Heart right ventricle (tissue), 16 donors: ENCODE measurements at regions not wholly inside any gene's neighbourhood (a gene's known extent, or its start where the extent isn't known, plus 50 kb on each side); places are given as distances from the start of the nearest gene placed in this dataset.

Experiments
- ATAC-seq, 8 donors: fragments of 200-7000 bp; cut with Tn5 transposase; one replicate each; pipeline ENCODE4 v1.9.1; 2020; ENCODE audit warnings: mild to moderate bottlenecking in 8 of 8, moderate library complexity in 8 of 8, moderate number of reproducible peaks in 1 of 8
- DNase-seq, 2 donors: peaks; one replicate each; pipeline ENCODE4 v3.0.0-alpha.2; 2020
- H3K27ac ChIP-seq, 10 donors: fragments of 200-600 bp; sonication (generic) in 2 of 10; one replicate each; pipeline versions ENCODE4 v1.5.0 to v1.8.0; 2020 to 2022; ENCODE audit warnings: mild to moderate bottlenecking in 3 of 10
- H3K27me3 ChIP-seq, 7 donors: fragments of 200-600 bp; one replicate each; pipeline ENCODE4 v1.8.0; 2021 to 2022; ENCODE audit warnings: mild to moderate bottlenecking in 2 of 7
- H3K36me3 ChIP-seq, 9 donors: fragments of 200-600 bp; sonication (generic) in 1 of 9; one replicate each; pipeline versions ENCODE4 v1.5.0 to v1.8.0; 2020 to 2022; ENCODE audit warnings: mild to moderate bottlenecking in 2 of 9
- H3K4me1 ChIP-seq, 9 donors: fragments of 200-600 bp; sonication (generic) in 1 of 9; one replicate each; pipeline versions ENCODE4 v1.5.0 to v1.8.0; 2020 to 2022; ENCODE audit warnings: mild to moderate bottlenecking in 4 of 9
- H3K4me3 ChIP-seq, 10 donors: fragments of 200-600 bp; sonication (generic) in 2 of 10; one replicate each; pipeline versions ENCODE4 v1.5.0 to v1.8.0; 2020 to 2022; ENCODE audit warnings: mild to moderate bottlenecking in 7 of 10, moderate library complexity in 2 of 10
- H3K9me3 ChIP-seq, 11 donors: fragments of 200-600 bp in 10 of 11; sonication (generic) in 2 of 11; one replicate each; pipeline versions ENCODE4 v1.5.0 to v1.8.0; 2013 to 2022; ENCODE audit warnings: mild to moderate bottlenecking in 2 of 11, control low read depth in 1 of 11, moderate library complexity in 1 of 11
- CTCF ChIP-seq, 9 donors: fragments of 200-600 bp; sonication (generic) in 2 of 9; IDR thresholded peaks; one replicate each; pipeline versions ENCODE4 v1.5.0 to v1.8.0; 2021 to 2022; ENCODE audit warnings: antibody characterized with exemption in 9 of 9, mild to moderate bottlenecking in 5 of 9, moderate library complexity in 1 of 9
- WGBS, 2 donors: extraction: QIAGEN DNeasy Blood & Tissue Kit; methylation state at CpG; one replicate each; pipeline ENCODE4 v1.1.7; 2013; ENCODE audit warnings: inconsistent platforms in 1 of 2; 5-methylcytosine and 5-hydroxymethylcytosine counted together
- intact Hi-C, 10 donors: fragments of 100-400 bp; cut with DNase I; formaldehyde crosslinking; loops; one replicate each; pipeline versions ENCODE4 v1.11.1 to v1.14.2; 2022
- donor health status: Arrhythmogenic right ventricular cardiomyopathy.
- donor health status: ischemic (EF 13 %, LVEDD 7.1; RV severe dilation, severe dysfunction).
- donor health status: healthy with polysubstance abuse.
- donor health status: DM: no; HTN: yes; CAD: no.
- donor health status: DM: no; HTN: no; CAD: no.
- donor health status: ischemic (EF 25% LVEDD 6.9; RV normal size, moderate dysfunction).
- donor health status: ischemic (EF 25% LVEDD 5.7; RV mildly dilated, moderate dysfunction).
- donor health status: healthy.
- donor health status: DM: yes; HTN: yes; CAD: no.
- donor health status: Ischemic cardiomyopathy.
- donor health status: ischemic (EF 35%, LVEDD 5.7; RV mildly dilated, moderate dysfunction).
- donor health status: nonischemic (EF 11% LVEDD 7.7; RV severe dilation, severe dysfunction).
- donor health status: DM: yes; HTN: yes; CAD: no.
- donor health status: PGD.
- donor health status: ischemic (EF 29% LVEDD 5.4; RV normal size, mild dysfunction).
- donor health status: nonischemic (EF 23%, LVEDD 6.1; RV moderate dilation, normal function).

GRCh38 chr2:367246-367645 is 79.4 kb upstream of the ALKAL2 start:
- Histone ChIP-seq H3K4me3 (no peak overlapping the region), H3K27me3 (peaks cover 0 to 7% (median 0%) of the 10 kb centered on the region in 7 donors), H3K27ac (no peak overlapping the region), H3K36me3 (no peaks in the 10 kb centered on the region), H3K4me1 (no peaks in the 10 kb centered on the region), H3K9me3 (peaks cover 0 to 7% (median 0%) of the 10 kb centered on the region in 11 donors)
- ATAC-seq (no peak), DNase-seq (no peak)
- 85 to 87% methylated on average over 6 of the region's 6 CpGs for WGBS, 2 donors
- no peak for TF ChIP-seq CTCF (IDR thresholded peaks at IDR 0.05)
- intact Hi-C loops: no loop called here

GRCh38 chr2:366706-367105 is 78.8 kb upstream of the ALKAL2 start:
- DNase-seq (no peak), ATAC-seq (no peak)
- Histone ChIP-seq H3K27me3 (peaks cover 0 to 7% (median 0%) of the 10 kb centered on the region in 7 donors), H3K27ac (no peak overlapping the region), H3K9me3 (peaks cover 0 to 7% (median 0%) of the 10 kb centered on the region in 11 donors), H3K36me3 (no peaks in the 10 kb centered on the region), H3K4me1 (no peaks in the 10 kb centered on the region), H3K4me3 (no peak overlapping the region)
- 84 to 87% methylated on average over 11 of the region's 11 CpGs for WGBS, 2 donors
- TF ChIP-seq CTCF (IDR thresholded peaks at IDR 0.05): no peak
- intact Hi-C loops: no loop called here

- H3K27ac ChIP-seq: no peak overlapping the region
- ATAC-seq (no peak), DNase-seq (no peak)
- H3K4me1 ChIP-seq: no peaks in the 10 kb centered on the region
- 86 to 88% methylated on average over 28 of the region's 28 CpGs for WGBS, 2 donors
- H3K27me3 ChIP-seq: peaks cover 0 to 7% (median 0%) of the 10 kb centered on the region in 7 donors
- intact Hi-C loops: no loop called here
- H3K36me3 ChIP-seq: no peaks in the 10 kb centered on the region
- H3K4me3 ChIP-seq: no peak overlapping the region
- TF ChIP-seq CTCF (IDR thresholded peaks at IDR 0.05): no peak
- peaks cover 0 to 5% (median 0%) of the 10 kb centered on the region in 11 donors for H3K9me3 ChIP-seq
Observed at GRCh38 chr2:365367-366275, 77.7 kb upstream of the ALKAL2 start.

GRCh38 chr2:363824-364470 is 76.1 kb upstream of the ALKAL2 start:
- DNase-seq (no peak), ATAC-seq (no peak)
- 87 to 91% methylated on average over 24 of the region's 24 CpGs for WGBS, 2 donors
- peaks cover 0 to 16% (median 2%) of the 10 kb centered on the region in 7 donors for H3K27me3 ChIP-seq
- intact Hi-C loops: no loop called here
- peaks cover 0 to 3% (median 0%) of the 10 kb centered on the region in 11 donors for H3K9me3 ChIP-seq
- no peak overlapping the region for H3K4me3 ChIP-seq
- H3K4me1 ChIP-seq: no peaks in the 10 kb centered on the region
- no peaks in the 10 kb centered on the region for H3K36me3 ChIP-seq
- no peak overlapping the region for H3K27ac ChIP-seq
- no peak for TF ChIP-seq CTCF (IDR thresholded peaks at IDR 0.05)
